ENCODE measurements at regions not wholly inside any gene's neighbourhood (a gene's known extent, or its start where the extent isn't known, plus 50 kb on each side); places are given as distances from the start of the nearest gene placed in this dataset.
"Not testable (repeated sequence)": the region's sequence is repeated elsewhere in the genome, so short reads cannot be mapped to it uniquely, and the experiment has no call there.

- DNase-seq: no peak
- in situ Hi-C loops (cut with HindIII; ENCODE audit: low pct_ligation_motif_present, low pct_unique_long_range_greater_than_20kb, low sequenced_read_pairs): no loop called here
Measured at GRCh38 chr14:80074900-80075574, 136.3 kb downstream of the DIO2 start.

GRCh38 chr14:80059041-80059440 is 152.3 kb downstream of the DIO2 start:
- DNase-seq: no peak
- in situ Hi-C loops (cut with HindIII; ENCODE audit: low pct_ligation_motif_present, low pct_unique_long_range_greater_than_20kb, low sequenced_read_pairs): no loop called here

GRCh38 chr14:80056497-80056801 is 154.9 kb downstream of the DIO2 start:
- in situ Hi-C loops (cut with HindIII; ENCODE audit: low pct_ligation_motif_present, low pct_unique_long_range_greater_than_20kb, low sequenced_read_pairs): no loop called here

GRCh38 chr14:80055667-80056496 is 155.4 kb downstream of the DIO2 start:
- DNase-seq: peak; percentile 38
- in situ Hi-C loops (cut with HindIII; ENCODE audit: low pct_ligation_motif_present, low pct_unique_long_range_greater_than_20kb, low sequenced_read_pairs): no loop called here

More at GRCh38 chr14:80056497-80056801, 154.9 kb downstream of the DIO2 start:
- no peak for DNase-seq

- in situ Hi-C loops (cut with HindIII; ENCODE audit: low pct_ligation_motif_present, low pct_unique_long_range_greater_than_20kb, low sequenced_read_pairs): no loop called here
- DNase-seq: no peak
Measured at GRCh38 chr14:80055226-80055625, 156.1 kb downstream of the DIO2 start.

- no peak for DNase-seq
- in situ Hi-C loops (cut with HindIII; ENCODE audit: low pct_ligation_motif_present, low pct_unique_long_range_greater_than_20kb, low sequenced_read_pairs): no loop called here
Measured at GRCh38 chr14:80054020-80054419, 157.3 kb downstream of the DIO2 start.

- DNase-seq: no peak
- in situ Hi-C loops (cut with HindIII; ENCODE audit: low pct_ligation_motif_present, low pct_unique_long_range_greater_than_20kb, low sequenced_read_pairs): no loop called here
Measured at GRCh38 chr14:80049055-80049454, 162.2 kb downstream of the DIO2 start.

- DNase-seq: no peak
- in situ Hi-C loops (cut with HindIII; ENCODE audit: low pct_ligation_motif_present, low pct_unique_long_range_greater_than_20kb, low sequenced_read_pairs): no loop called here
Measured at GRCh38 chr14:80047761-80048160, 163.5 kb downstream of the DIO2 start.

GRCh38 chr14:80037349-80037748 is 174.0 kb downstream of the DIO2 start:
- in situ Hi-C loops (cut with HindIII; ENCODE audit: low pct_ligation_motif_present, low pct_unique_long_range_greater_than_20kb, low sequenced_read_pairs): no loop called here
- no peak for DNase-seq

- no peak for DNase-seq
- in situ Hi-C loops (cut with HindIII; ENCODE audit: low pct_ligation_motif_present, low pct_unique_long_range_greater_than_20kb, low sequenced_read_pairs): no loop called here
Measured at GRCh38 chr14:80024417-80024816, 186.9 kb downstream of the DIO2 start.

- in situ Hi-C loops (cut with HindIII; ENCODE audit: low pct_ligation_motif_present, low pct_unique_long_range_greater_than_20kb, low sequenced_read_pairs); DNase-seq: not testable (repeated sequence)
Measured at GRCh38 chr14:80018476-80018875, 192.8 kb downstream of the DIO2 start.

- in situ Hi-C loops (cut with HindIII; ENCODE audit: low pct_ligation_motif_present, low pct_unique_long_range_greater_than_20kb, low sequenced_read_pairs): no loop called here
- DNase-seq: no peak
Measured at GRCh38 chr14:80017795-80018194, 193.5 kb downstream of the DIO2 start.

- in situ Hi-C loops (cut with HindIII; ENCODE audit: low pct_ligation_motif_present, low pct_unique_long_range_greater_than_20kb, low sequenced_read_pairs); DNase-seq: not testable (repeated sequence)
Measured at GRCh38 chr14:80010245-80010644, 201.1 kb downstream of the DIO2 start.

GRCh38 chr14:80005561-80005960 is 205.7 kb downstream of the DIO2 start:
- in situ Hi-C loops (cut with HindIII; ENCODE audit: low pct_ligation_motif_present, low pct_unique_long_range_greater_than_20kb, low sequenced_read_pairs): no loop called here
- DNase-seq: no peak

GRCh38 chr14:80004871-80005270 is 206.4 kb downstream of the DIO2 start:
- in situ Hi-C loops (cut with HindIII; ENCODE audit: low pct_ligation_motif_present, low pct_unique_long_range_greater_than_20kb, low sequenced_read_pairs): no loop called here
- DNase-seq: no peak

- no peak for DNase-seq
Measured at GRCh38 chr14:80003138-80003537, 208.2 kb downstream of the DIO2 start.

GRCh38 chr14:79997509-79998208 is 213.6 kb downstream of the DIO2 start:
- in situ Hi-C loops (cut with HindIII; ENCODE audit: low pct_ligation_motif_present, low pct_unique_long_range_greater_than_20kb, low sequenced_read_pairs): no loop called here

More at GRCh38 chr14:80003138-80003537, 208.2 kb downstream of the DIO2 start:
- in situ Hi-C loops (cut with HindIII; ENCODE audit: low pct_ligation_motif_present, low pct_unique_long_range_greater_than_20kb, low sequenced_read_pairs): no loop called here

GRCh38 chr14:79992407-79993198 is 218.7 kb downstream of the DIO2 start:
- in situ Hi-C loops (cut with HindIII; ENCODE audit: low pct_ligation_motif_present, low pct_unique_long_range_greater_than_20kb, low sequenced_read_pairs): no loop called here

More at GRCh38 chr14:79997509-79998208, 213.6 kb downstream of the DIO2 start:
- DNase-seq: no peak

GRCh38 chr14:79991866-79992265 is 219.4 kb downstream of the DIO2 start:
- DNase-seq: no peak
- in situ Hi-C loops (cut with HindIII; ENCODE audit: low pct_ligation_motif_present, low pct_unique_long_range_greater_than_20kb, low sequenced_read_pairs): no loop called here

More at GRCh38 chr14:79992407-79993198, 218.7 kb downstream of the DIO2 start:
- no peak for DNase-seq

Measured in ACHN (cell line).